ENCODE measurements at regions not wholly inside any gene's neighbourhood (a gene's known extent, or its start where the extent isn't known, plus 50 kb on each side); places are given as distances from the start of the nearest gene placed in this dataset.
"Not testable (repeated sequence)": the region's sequence is repeated elsewhere in the genome, so short reads cannot be mapped to it uniquely, and the experiment has no call there.

DNA sequence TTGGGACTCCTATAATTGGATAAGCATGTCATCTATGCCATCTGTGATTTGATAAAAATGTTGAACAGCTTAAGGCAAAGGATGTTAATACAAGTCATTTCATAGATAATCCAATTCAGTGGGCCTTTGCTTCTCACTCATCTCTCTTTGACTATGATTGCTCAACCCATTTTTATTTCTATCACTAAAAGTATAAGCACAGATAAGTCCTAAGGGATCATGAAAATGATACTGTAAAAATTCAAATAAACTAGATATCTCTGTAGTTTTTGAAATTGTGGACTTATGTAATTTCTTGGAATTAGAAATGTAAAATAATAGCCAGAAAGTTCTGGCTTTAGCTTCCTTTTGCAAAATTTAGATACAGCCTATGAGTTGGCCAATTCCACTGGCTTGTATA lies 440.3 kb downstream of the POM121L12 start:
- Mint-ChIP-seq H3K9me3 (ENCODE audit: low read depth, unreplicated experiment) (peaks cover 22% of the 10 kb centered on the region), H3K27ac (ENCODE audit: unreplicated experiment) (no peak overlapping the region), H3K36me3 (ENCODE audit: insufficient read depth, unreplicated experiment) (no peaks in the 10 kb centered on the region), H3K4me1 (ENCODE audit: low read depth, unreplicated experiment) (no peaks in the 10 kb centered on the region), H3K4me3 (ENCODE audit: low read depth, unreplicated experiment) (no peak overlapping the region), H3K27me3 (ENCODE audit: unreplicated experiment) (no peaks in the 10 kb centered on the region)
- CTCF ChIA-PET: no interaction called here
- BruUV-seq (replicated peaks): no TSS peak
- TF ChIP-seq CTCF (IDR thresholded peaks at IDR 0.05; ENCODE audit: unreplicated experiment): no peak
- no peak for DNase-seq
- intact Hi-C loops (cut with micrococcal nuclease; ENCODE audit: unreplicated experiment): no loop called here

DNA sequence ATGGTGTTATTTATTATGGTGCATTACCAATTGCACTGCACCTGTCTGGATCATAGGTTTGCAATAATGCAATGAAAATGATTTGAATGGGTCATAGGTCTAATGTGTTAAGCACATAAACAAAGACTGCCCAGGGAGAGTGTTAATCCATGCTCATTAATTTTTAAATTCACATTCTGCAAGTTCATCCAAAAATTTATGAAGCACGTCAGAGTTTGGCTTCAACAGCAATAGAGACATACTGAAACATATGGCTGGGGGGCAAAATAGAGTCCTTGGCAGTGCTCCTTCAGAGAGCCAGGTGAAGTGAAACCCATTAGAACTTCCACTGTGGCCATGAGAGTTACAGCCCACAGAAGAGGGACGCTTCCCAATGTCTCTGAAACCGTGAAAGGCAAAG lies 441.1 kb downstream of the POM121L12 start:
- BruUV-seq (replicated peaks): no TSS peak
- peaks cover 23% of the 10 kb centered on the region for H3K9me3 Mint-ChIP-seq (ENCODE audit: low read depth, unreplicated experiment)
- no peaks in the 10 kb centered on the region for H3K27me3 Mint-ChIP-seq (ENCODE audit: unreplicated experiment)
- H3K4me3 Mint-ChIP-seq (ENCODE audit: low read depth, unreplicated experiment): no peak overlapping the region
- no peak overlapping the region for H3K27ac Mint-ChIP-seq (ENCODE audit: unreplicated experiment)
- no peaks in the 10 kb centered on the region for H3K36me3 Mint-ChIP-seq (ENCODE audit: insufficient read depth, unreplicated experiment)
- TF ChIP-seq CTCF (IDR thresholded peaks at IDR 0.05; ENCODE audit: unreplicated experiment): no peak
- no peak for DNase-seq
- CTCF ChIA-PET: no interaction called here
- H3K4me1 Mint-ChIP-seq (ENCODE audit: low read depth, unreplicated experiment): no peaks in the 10 kb centered on the region
- intact Hi-C loops (cut with micrococcal nuclease; ENCODE audit: unreplicated experiment): no loop called here

DNA sequence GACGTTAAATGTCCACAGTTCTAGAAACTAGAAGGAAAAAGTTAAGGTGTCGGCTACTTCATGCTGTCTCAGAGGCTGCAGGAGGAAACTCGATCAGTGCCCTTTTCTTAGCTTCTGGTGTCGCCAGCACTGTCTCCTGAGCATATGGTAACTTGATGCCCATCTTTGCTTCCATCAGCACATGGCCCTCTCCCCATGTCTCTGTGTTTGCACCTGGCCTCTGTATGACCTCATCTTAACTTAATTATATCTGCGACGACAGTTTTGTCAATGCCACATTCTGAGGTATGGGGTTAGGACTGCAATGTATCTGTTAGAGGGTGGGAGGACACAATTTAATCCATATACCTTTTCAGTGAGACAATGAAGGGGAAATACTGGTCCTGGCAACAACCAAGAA lies 449.9 kb downstream of the POM121L12 start:
- Mint-ChIP-seq H3K9me3 (ENCODE audit: low read depth, unreplicated experiment) (peaks cover 18% of the 10 kb centered on the region), H3K36me3 (ENCODE audit: insufficient read depth, unreplicated experiment) (no peaks in the 10 kb centered on the region), H3K4me1 (ENCODE audit: low read depth, unreplicated experiment) (no peaks in the 10 kb centered on the region), H3K27ac (ENCODE audit: unreplicated experiment) (no peak overlapping the region), H3K27me3 (ENCODE audit: unreplicated experiment) (no peaks in the 10 kb centered on the region), H3K4me3 (ENCODE audit: low read depth, unreplicated experiment) (no peak overlapping the region)
- intact Hi-C loops (cut with micrococcal nuclease; ENCODE audit: unreplicated experiment): no loop called here
- no peak for TF ChIP-seq CTCF (IDR thresholded peaks at IDR 0.05; ENCODE audit: unreplicated experiment)
- no peak for DNase-seq
- no TSS peak for BruUV-seq (replicated peaks)
- CTCF ChIA-PET: interaction anchor here (0.7 kb wide), 1 partner anchor 1848 kb away, joined by 3 read pairs; no protein-coding TSS in a partner anchor

- intact Hi-C loops (cut with micrococcal nuclease; ENCODE audit: unreplicated experiment): no loop called here
- TF ChIP-seq CTCF (IDR thresholded peaks at IDR 0.05; ENCODE audit: unreplicated experiment): no peak
- H3K4me1 Mint-ChIP-seq (ENCODE audit: low read depth, unreplicated experiment): no peaks in the 10 kb centered on the region
- CTCF ChIA-PET: no interaction called here
- no peaks in the 10 kb centered on the region for H3K27me3 Mint-ChIP-seq (ENCODE audit: unreplicated experiment)
- peaks cover 25% of the 10 kb centered on the region for H3K9me3 Mint-ChIP-seq (ENCODE audit: low read depth, unreplicated experiment)
- no TSS peak for BruUV-seq (replicated peaks)
- no peaks in the 10 kb centered on the region for H3K36me3 Mint-ChIP-seq (ENCODE audit: insufficient read depth, unreplicated experiment)
- no peak overlapping the region for H3K4me3 Mint-ChIP-seq (ENCODE audit: low read depth, unreplicated experiment)
- DNase-seq: no peak
- no peak overlapping the region for H3K27ac Mint-ChIP-seq (ENCODE audit: unreplicated experiment)
Observed at GRCh38 chr7:53491051-53491450, 455.6 kb downstream of the POM121L12 start.

- BruUV-seq (replicated peaks); intact Hi-C loops (cut with micrococcal nuclease; ENCODE audit: unreplicated experiment); H3K4me3 Mint-ChIP-seq (ENCODE audit: low read depth, unreplicated experiment); H3K36me3 Mint-ChIP-seq (ENCODE audit: insufficient read depth, unreplicated experiment); H3K27ac Mint-ChIP-seq (ENCODE audit: unreplicated experiment); H3K4me1 Mint-ChIP-seq (ENCODE audit: low read depth, unreplicated experiment); CTCF ChIA-PET; H3K27me3 Mint-ChIP-seq (ENCODE audit: unreplicated experiment); DNase-seq: not testable (repeated sequence)
- peaks cover 14% of the 10 kb centered on the region for H3K9me3 Mint-ChIP-seq (ENCODE audit: low read depth, unreplicated experiment)
Observed at GRCh38 chr7:53495181-53495580, 459.7 kb downstream of the POM121L12 start.

Data from Calu3 (cell line).